ENCODE measurements at regions not wholly inside any gene's neighbourhood (a gene's known extent, or its start where the extent isn't known, plus 50 kb on each side); places are given as distances from the start of the nearest gene placed in this dataset.

GRCh38 chr10:36457751-36458150 is 667.6 kb upstream of the ANKRD30A start:
- Histone ChIP-seq H3K27ac (no peak overlapping the region), H3K27me3 (no peaks in the 10 kb centered on the region), H3K4me3 (no peak overlapping the region), H3K4me1 (peaks cover 0 to 7% of the 10 kb centered on the region in 2 donors), H3K9me3 (no peaks in the 10 kb centered on the region), H3K36me3 (no peaks in the 10 kb centered on the region)
- no peak for DNase-seq (ENCODE audit: low spot score)
- TF ChIP-seq CTCF (IDR thresholded peaks at IDR 0.05), result no peak

GRCh38 chr10:36455526-36456133 is 669.8 kb upstream of the ANKRD30A start:
- H3K4me3 ChIP-seq, result no peak overlapping the region
- no peak overlapping the region for H3K27ac ChIP-seq
- H3K9me3 ChIP-seq, result no peaks in the 10 kb centered on the region
- no peaks in the 10 kb centered on the region for H3K36me3 ChIP-seq
- DNase-seq (ENCODE audit: low spot score), result no peak
- no peaks in the 10 kb centered on the region for H3K27me3 ChIP-seq
- H3K4me1 ChIP-seq, result peaks cover 0 to 7% of the 10 kb centered on the region in 2 donors
- TF ChIP-seq CTCF (IDR thresholded peaks at IDR 0.05), result no peak

GRCh38 chr10:36452851-36453250 is 672.5 kb upstream of the ANKRD30A start:
- Histone ChIP-seq H3K36me3 (no peaks in the 10 kb centered on the region), H3K4me1 (peaks cover 0 to 20% of the 10 kb centered on the region in 2 donors), H3K27me3 (no peaks in the 10 kb centered on the region), H3K4me3 (no peak overlapping the region), H3K27ac (no peak overlapping the region), H3K9me3 (no peaks in the 10 kb centered on the region)
- TF ChIP-seq CTCF (IDR thresholded peaks at IDR 0.05), result no peak
- no peak for DNase-seq (ENCODE audit: low spot score)

GRCh38 chr10:36451391-36451970 is 673.9 kb upstream of the ANKRD30A start:
- no peak for DNase-seq (ENCODE audit: low spot score)
- no peak for TF ChIP-seq CTCF (IDR thresholded peaks at IDR 0.05)
- no peak overlapping the region for H3K4me3 ChIP-seq
- H3K36me3 ChIP-seq, result no peaks in the 10 kb centered on the region
- no peaks in the 10 kb centered on the region for H3K9me3 ChIP-seq
- H3K27ac ChIP-seq, result no peak overlapping the region
- peaks cover 0 to 20% of the 10 kb centered on the region in 2 donors for H3K4me1 ChIP-seq
- H3K27me3 ChIP-seq, result no peaks in the 10 kb centered on the region

- H3K4me3 ChIP-seq, result peak overlapping the region in 1 of 2 donors; percentile 6
- TF ChIP-seq CTCF (IDR thresholded peaks at IDR 0.05), result no peak
- no peaks in the 10 kb centered on the region for H3K9me3 ChIP-seq
- peak overlapping the region; percentile 37 to 83 for H3K27ac ChIP-seq
- no peaks in the 10 kb centered on the region for H3K36me3 ChIP-seq
- no peaks in the 10 kb centered on the region for H3K27me3 ChIP-seq
- no peak for DNase-seq (ENCODE audit: low spot score)
- H3K4me1 ChIP-seq, result peaks cover 0 to 13% of the 10 kb centered on the region in 2 donors
Observed at GRCh38 chr10:36450380-36450779, 675.0 kb upstream of the ANKRD30A start.

Measured in right atrium auricular region (tissue), 2 donors.